H54 (cell line): ENCODE measurements at regions not wholly inside any gene's neighbourhood (a gene's known extent, or its start where the extent isn't known, plus 50 kb on each side); places are given as distances from the start of the nearest gene placed in this dataset.
A peak's percentile ranks its signal among the peaks of the same experiment; 100 is the strongest.

Experiments used
- DNase-seq: peaks from one replicate; pipeline ENCODE4 v3.0.0; 2011; ENCODE audit warnings: low spot score, mixed read lengths; ENCODE audit not compliant: insufficient read length
- FAIRE-seq: peaks from 3 replicates; lab custom pipeline; 2011; peaks lifted over from hg19 to GRCh38; lab: Jason Lieb, UNC
- POLR2A ChIP-seq: IDR thresholded peaks from 2 replicates; pipeline ENCODE4 v1.6.1; 2011; ENCODE audit warnings: low read depth, mild to moderate bottlenecking, low read length

DNA sequence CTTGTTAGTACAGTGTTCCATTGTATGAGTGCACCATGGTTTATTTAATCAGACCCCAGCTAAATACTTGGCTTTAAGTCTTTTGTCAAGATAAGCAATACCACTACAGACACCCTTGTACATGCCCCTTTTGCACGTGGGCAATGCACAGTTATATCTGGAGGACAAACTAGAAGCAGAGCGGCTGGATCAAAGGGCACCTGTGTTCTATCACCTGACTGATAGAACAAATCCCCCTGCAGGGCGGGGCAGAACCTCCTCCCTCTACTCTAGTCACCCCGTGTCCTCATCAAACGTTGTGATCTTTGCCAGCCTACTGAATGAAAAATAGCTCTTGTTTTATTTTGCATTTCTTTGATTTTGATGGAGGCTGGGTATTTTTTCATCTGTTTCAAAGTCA lies 314.9 kb downstream of the TLE3 start:
- FAIRE-seq: no peak
- no peak for DNase-seq
- TF ChIP-seq POLR2A: no peak

DNA sequence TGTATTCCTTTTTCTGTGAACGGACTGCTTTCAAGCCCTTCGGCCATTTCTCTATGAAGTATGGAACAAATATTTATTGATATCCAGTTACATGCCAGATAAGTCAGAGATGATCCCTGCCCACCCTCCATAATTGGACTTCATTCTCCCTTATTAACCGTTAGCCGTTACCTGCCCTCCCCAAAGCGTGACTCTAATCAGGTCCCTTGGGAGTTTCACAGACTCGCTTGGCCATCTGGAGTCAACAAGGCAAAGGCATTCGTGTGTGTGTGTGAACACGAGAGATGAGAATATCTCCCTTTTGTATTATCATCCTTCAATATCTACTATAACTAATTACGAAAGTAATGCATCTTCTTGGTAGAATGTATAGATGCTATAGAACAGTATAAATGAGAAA lies 314.5 kb downstream of the TLE3 start:
- no peak for TF ChIP-seq POLR2A
- DNase-seq (no peak), FAIRE-seq (no peak)

DNA sequence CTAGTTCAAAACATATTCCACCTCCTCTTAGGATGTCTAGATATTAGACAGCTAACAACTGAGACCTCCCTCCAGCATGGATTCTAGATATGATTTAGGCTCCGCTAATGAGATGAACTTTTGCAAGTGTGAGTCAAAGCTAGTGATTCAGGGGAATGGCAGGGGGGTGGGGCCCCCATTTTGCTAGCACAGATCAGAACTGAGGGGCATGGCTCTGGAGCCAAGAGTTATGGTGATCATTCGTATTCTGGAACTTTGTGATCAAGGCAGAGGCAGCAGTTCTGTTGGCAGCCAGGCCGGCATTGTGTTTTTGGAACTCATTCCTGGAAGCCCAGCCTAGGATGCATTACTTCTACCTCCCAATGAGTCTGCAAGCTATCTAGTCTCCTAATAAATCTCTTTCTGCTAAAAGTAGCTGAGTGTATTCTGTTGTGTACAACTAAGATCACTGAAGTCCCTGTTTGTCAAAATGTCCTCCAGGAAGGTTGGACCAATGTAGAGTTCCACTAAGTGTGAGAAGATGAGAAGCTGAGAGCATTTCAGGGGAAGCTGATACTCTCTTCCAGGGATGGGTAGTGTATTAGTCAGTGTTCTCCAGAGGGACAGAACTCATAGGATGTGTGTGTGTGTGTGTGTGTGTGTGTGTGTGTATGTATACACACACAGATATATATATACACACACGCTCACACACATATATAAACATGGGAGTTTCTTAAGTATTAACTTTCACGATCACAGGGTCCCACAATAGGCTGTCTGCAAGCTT lies 312.7 kb downstream of the TLE3 start:
- DNase-seq (no peak), FAIRE-seq (no peak)
- TF ChIP-seq POLR2A: no peak

GRCh38 chr15:69786136-69786701 lies 311.5 kb downstream of the TLE3 start:
- no peak for DNase-seq
- FAIRE-seq: no peak
- no peak for TF ChIP-seq POLR2A

DNA sequence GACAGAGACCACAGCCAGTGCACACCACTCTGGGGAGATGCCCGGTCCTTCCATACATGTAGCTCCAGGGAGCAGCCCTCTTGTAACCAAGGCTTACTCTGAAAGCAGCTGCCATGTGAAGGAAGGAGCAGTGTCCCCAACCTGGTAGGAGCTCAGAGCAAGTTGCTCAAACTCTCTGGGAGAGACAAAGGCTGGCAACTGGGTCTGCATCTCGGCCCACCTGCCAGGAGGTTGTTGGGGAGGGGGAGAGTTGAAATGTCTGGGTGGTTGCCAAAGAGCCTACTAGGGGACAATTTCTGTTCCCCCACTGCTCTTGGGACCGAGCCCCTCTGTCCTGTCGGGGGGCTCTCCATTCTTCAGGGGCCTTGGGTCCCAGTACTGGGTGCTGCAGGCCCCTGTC lies 309.9 kb downstream of the TLE3 start:
- no peak for TF ChIP-seq POLR2A
- DNase-seq (no peak), FAIRE-seq (no peak)

DNA sequence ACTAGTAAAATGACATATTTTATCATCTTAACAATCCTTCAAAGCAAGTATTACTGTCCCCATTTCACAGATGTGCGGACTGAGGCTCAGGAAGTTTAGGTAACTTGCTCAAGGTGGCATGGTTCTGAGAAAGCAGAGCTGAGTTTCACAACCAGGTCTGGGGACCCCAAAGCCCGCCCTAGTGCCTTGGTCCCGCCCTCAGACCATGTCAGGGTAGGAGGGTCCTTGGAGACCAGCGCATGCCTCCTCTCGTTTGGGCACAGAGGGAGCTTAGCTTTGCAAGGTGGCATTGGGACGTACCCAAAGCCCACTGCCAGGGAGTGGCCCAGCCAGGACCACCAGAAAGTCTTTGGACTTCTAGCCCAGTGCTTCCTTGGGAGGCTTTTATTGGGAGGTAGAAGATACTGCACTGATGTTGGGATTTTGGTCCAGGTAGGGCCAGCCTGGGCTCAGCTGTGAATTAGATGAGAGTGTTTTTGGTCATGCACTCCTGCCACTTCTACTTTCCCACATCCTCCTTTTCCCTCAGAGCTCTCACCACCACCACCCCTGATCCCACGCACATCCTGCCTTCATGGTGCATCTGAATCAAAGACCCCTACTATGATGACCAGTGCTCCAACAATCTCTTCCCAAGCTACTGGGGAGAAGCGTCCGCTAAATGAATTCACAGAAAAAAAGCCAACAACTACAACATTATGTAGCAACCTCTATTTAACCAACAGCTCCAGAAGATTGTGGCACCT lies 307.9 kb downstream of the TLE3 start:
- TF ChIP-seq POLR2A: no peak
- DNase-seq: no peak

DNA sequence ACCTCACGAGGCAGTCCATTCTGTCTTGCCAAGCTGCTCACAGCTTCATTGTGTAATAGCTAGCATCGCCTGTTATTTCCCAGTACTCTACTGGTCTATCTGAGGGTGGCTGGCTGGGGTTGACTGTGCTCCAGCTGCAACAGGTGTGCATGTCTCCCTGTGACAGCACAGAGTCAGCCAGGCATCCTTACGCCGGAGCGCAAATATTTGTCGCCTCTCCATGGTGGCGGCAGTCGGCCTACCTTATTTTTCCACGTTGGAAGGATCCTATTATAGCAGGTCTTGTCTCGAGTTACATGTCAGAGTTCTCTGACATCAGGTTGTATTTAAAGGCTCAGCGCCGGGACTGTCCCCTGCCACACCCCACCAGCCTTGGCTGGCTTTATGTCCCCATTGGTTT lies 307.1 kb downstream of the TLE3 start:
- no peak for FAIRE-seq

More for the DNA sequence above, 307.9 kb downstream of the TLE3 start:
- FAIRE-seq: no peak

GRCh38 chr15:69792823-69793222 lies 304.9 kb downstream of the TLE3 start:
- no peak for TF ChIP-seq POLR2A
- DNase-seq (no peak), FAIRE-seq (no peak)

More for the DNA sequence above, 307.1 kb downstream of the TLE3 start:
- DNase-seq: no peak
- TF ChIP-seq POLR2A: no peak

DNA sequence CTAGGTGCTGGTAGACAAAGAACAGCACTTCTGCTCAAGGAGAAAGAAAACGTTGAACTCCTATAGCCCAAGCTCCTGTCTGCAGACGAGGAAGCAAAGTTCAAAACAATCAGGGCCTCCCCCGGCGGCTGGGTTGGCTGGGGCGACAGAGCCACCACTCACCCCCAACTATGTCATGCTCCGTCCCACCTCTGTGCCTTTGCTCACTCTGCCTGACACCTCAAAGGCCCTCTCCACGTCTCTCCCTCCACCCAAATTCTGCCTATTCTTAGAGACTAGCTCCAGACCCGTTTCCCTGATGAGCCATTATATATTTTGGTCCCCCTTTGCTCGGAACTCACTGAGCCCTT lies 304.3 kb downstream of the TLE3 start:
- FAIRE-seq: no peak
- no peak for TF ChIP-seq POLR2A

GRCh38 chr15:69793781-69794451 lies 303.8 kb downstream of the TLE3 start:
- no peak for TF ChIP-seq POLR2A
- FAIRE-seq: no peak
- DNase-seq: no peak

More for the DNA sequence above, 304.3 kb downstream of the TLE3 start:
- DNase-seq: no peak

DNA sequence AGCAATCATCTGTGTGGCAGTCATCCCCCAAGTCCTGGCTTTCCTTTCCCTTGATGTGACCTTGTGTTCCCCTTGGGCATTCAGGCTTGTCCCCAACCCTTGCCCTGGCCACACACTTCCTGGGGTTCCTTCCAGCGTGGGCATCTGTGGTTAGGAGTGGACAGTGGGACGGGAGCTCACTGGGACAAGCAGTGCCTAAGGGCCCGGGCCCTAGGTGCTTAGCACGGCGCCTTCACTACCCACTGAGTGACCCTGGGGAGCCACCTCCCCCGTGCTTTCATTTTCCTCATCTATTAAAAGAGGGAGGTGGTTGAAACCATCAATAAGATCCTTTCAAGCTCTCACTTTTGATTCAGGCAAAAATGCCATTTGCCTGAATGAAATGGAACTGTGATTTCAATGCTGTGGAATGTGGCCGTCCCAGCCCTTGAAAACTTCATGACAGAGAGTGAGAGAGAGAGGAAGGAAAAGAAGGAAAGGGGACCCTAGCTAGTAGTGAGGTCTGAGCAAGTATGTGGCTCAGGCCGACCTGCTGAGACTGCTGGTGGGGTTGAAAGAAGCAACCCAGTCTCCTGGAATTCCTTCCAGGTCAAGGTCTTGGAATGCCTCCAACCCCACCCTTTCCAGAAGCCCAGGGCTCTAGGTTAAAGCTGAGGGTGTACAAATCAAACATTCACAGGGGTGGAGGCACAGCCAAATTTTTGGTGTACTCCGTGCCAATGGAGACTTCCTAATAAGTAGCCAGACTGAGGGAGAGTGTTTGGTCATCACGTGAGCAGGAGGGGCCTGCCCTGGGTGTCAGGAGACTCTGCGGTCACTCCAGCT lies 302.9 kb downstream of the TLE3 start:
- FAIRE-seq (no peak), DNase-seq (peak; percentile 11)
- no peak for TF ChIP-seq POLR2A

DNA sequence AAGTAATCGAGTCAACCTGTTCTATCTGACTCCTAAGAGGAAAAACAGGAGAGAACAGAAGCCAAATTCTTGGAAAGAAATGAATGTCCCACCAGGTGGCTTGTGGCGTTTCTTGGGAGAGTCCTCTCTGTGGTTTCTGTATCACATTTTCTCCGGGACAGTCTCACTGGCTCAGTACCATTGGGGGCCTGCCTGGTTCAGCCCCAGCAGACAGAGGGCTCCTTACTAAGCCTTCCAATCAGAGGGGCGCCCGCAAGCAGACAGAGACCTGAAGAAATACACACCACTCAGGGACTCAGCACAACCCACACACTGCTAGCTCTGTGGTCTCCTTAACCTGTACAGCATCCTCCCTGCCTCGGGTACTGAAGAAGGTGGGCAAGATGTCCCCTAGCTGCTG lies 302.1 kb downstream of the TLE3 start:
- FAIRE-seq (no peak), DNase-seq (no peak)
- no peak for TF ChIP-seq POLR2A

DNA sequence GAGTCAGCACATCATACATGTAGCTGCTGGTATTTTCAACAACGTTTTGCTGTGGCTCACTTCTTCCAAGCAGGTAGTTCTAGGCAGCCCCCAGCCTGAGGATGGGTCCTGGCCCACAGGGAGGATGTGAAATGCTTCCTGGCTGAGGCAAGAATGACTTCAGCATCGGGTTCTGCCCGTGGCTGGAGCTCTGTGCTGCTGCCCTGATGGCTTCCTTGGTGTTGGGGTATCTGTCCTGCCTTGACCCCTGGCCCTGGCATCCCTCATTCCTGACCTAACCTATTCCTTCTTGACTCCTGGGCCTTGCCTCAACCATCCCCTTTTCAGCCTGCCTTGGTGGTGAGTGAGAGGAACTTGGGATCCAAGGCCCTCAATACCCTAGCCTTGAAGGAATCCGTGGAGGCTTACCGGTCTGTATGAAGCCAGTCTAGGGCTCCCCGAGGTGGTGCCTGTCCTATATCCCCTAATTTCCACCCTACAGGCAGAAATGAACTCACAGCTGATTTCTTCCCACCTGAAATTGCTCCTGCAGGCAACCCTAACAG lies 300.6 kb downstream of the TLE3 start:
- no peak for TF ChIP-seq POLR2A
- FAIRE-seq: no peak
- no peak for DNase-seq
